NCI-H2171 (cell line): ENCODE measurements at regions not wholly inside any gene's neighbourhood (a gene's known extent, or its start where the extent isn't known, plus 50 kb on each side); places are given as distances from the start of the nearest gene placed in this dataset.

Experiments
- DNase-seq: peaks from one replicate; lab custom pipeline; 2025; lab: John Stamatoyannopoulos, UW

DNA sequence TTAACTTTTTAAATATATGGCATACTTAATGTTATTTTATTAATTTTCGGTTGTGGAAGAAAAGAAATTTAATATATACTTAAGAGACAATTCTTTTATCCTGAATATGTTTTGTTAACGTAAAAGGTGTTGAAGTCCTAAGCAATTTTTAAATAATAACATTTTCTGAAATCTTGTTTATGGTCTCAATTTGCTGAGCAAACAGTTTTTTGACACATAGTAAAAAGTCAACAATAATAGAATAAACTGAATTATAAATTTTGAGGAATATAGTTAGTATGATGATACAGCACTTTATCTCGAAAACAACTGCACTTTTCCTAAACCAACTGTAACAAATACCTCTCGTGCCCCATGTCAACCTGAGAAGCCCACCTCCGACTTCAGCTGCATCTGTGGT, 229.8 kb upstream of the TARS1 start:
- no peak for DNase-seq

DNA sequence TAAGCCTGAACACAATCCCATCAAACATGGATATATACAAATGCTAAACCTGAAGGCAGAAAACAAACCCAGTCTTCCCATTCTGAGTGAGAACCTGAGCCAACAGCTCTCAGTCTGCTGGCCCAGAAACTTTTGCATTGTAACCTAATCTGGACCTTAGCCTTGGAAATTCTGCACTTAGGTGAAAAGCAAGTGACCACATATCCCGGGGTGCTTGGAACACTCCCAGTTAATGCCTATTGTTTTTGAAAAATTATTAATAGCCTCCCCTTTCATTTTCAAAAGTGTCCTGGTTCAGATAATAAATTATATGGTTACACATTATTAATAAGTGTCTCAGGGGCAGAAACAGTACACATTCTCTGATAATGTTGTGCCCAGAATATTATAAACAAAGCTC, 228.3 kb upstream of the TARS1 start:
- DNase-seq = no peak

DNA sequence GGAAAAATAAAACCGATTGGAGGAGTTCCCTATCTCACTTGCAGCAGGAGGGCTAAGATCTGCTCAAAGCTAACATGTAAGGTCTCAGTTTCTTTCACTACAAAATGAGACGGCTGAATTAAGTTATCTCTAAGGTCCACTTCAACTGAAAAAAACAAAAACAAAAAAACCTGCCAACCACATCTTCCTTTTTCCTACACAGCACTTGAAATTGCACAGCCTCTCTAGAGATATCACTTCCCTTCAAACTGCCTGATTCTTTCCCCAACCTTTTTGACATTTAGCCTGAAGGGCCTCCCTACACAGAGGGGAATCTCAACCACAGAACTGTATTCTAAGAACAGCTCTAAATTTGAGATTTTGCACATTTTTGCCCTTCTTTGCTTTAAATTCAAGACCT, 227.9 kb upstream of the TARS1 start:
- DNase-seq = no peak

DNA sequence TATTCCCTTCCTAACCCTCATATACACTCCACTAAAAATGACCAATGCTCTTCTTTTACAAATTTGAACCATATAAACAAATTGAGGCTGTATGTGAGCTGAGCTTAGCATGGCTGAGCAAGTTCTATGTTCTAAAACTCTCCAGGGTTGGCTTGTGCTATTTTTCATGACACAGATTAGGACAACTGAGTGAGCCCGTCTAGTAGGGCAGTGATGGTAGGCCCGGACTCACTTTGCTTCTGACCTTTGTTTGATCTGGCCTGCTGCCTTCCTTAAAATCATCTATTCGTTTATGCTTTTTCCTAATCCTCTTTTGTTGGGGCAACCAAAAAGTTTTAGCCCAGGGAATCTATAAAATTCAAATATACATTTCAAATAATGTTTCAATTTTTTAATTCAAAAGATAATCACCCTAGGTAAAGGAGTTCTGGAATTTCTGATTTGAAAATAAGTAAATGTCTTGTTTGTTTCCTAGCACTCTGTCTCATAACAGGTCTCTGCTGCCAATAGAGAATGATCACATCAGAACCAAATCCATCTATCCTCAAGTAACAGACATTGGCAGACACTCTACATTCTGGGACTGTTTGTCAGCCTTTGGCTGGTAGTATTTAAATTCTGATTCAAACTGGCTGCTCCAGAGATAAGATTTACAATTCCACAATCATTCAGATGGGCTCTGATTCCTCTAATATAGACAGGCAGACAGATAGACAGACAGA, 217.0 kb upstream of the TARS1 start:
- no peak for DNase-seq

DNA sequence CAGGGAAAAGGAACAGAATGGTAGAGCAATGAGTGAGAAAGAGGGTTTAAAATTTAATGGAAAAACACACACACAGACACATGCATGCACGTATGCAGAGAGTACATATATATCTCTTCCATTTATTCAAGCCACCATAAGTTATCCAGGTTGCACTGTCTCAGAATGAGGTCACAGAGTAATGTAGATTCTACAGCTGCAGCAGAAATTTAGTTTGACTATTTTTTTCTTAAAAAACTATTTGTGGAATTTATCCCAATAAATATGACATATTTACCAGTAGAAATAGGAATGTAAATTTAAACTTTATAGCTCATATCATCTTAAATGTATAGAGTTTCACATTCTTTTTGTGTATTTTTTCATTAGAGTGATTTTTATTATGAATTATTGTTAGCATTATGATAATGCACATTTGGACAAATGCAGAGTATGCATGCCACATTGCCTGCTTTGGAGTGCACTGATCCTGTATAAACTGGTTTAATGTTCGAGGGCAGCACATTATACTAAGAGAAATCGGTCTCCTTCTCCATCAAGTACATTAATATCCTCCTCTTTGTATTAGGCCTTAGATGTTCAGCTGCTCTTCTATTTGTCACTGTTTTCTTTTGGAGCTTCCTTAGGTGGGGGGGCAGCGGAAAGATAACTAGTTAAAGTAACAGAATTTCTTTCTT, 216.3 kb upstream of the TARS1 start:
- DNase-seq = no peak

DNA sequence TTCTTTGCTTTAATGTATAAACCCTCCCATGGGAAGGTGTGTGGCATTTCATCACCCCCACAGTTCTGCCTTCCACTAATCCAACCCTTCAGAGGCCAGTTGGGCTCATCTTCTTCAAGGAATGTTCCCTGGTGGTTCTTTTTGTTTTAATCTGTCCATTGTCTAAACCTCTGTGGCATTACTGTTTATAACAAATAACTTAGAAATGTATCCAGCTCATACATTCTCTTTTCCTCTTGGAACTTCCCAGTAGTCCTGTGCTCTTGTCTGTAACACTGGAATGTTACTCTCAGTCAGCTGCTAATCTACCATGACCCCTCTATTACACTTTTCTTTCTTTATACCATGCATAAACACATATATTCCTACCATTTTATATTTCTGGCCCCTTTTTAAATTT, 213.5 kb upstream of the TARS1 start:
- no peak for DNase-seq

DNA sequence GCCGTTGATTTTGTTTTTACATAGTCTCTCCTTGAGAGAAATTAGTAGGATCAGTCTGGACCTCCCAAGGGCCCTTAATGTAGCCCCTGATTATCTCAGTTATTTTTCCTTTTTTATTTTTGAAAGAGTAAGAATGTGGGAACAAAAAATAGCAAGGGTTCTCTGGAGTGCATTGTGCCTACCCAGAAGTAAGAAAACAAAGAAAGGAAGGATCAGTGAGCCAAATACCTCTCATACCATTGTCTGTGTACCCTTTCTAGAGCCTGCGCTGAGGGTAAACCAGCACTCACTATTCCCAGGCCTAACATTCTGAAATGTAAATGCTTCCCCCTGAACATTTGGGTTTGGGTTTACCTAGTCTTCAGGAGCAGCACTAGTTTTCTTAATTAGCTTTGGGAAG, 213.0 kb upstream of the TARS1 start:
- DNase-seq = no peak

DNA sequence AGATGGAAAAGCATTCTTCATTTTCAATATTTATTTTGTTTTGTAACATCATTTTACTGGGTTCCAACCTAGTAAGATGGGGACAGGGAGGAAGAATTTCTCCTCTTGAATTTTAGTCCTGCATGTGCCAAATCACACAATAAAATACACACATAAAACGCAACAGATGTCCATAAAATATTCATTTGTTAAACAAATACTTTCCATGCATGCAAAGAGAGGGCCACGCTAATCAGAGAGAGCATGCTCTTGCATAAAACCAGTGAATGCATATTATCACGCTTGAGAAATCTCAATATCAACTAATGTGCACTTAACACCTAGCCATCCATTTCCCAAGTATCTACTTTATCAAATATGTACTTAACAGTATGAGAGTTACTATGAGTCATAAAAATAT, 212.6 kb upstream of the TARS1 start:
- DNase-seq = no peak

DNA sequence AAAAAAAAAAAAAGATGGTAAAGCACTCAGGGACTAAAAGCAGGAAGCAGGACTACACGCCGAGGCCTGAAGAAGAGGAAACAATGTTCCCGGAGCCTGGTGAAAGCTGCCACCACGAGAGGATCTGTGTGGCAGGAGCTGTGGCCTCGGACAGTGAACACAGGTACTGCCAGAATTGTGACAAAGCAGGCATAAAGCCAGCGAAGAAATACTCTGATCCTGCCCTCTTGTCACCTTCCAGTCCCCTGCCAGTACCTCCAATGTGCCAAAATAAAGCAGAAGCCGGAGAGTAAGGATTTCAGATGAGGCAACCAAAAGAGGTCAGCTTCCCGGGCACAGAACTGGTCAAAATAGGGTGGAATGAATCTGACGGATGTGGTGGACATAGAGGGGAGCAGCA, 211.5 kb upstream of the TARS1 start:
- no peak for DNase-seq

DNA sequence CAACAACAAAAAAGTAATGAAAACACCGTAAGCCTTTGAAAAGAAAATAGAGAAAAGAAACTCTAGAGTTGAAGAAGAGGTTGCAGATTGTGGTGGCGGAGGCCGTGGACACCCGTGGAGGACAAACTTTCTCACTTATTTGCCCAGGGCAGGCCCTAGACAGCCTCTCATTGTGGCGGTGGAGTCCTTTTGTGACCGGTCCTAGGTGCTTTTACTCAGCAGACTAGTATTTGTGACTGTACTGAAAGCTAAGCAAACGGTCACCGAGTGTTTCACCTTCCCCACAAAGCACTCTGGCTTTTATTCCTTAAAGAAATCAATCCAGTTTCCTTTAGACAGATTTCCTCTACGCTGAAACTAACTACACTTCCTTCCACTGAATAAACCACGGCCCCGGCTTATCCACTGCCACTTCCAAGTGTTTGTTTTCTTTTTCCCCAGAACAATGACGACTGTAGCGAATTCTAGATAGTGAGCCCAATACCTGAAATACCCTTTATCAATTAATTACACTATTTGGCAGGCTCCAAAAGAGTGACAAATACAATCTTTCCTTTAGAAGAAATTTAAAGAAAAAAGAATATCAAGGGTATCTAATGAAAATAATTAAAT, 210.2 kb upstream of the TARS1 start:
- DNase-seq = no peak

DNA sequence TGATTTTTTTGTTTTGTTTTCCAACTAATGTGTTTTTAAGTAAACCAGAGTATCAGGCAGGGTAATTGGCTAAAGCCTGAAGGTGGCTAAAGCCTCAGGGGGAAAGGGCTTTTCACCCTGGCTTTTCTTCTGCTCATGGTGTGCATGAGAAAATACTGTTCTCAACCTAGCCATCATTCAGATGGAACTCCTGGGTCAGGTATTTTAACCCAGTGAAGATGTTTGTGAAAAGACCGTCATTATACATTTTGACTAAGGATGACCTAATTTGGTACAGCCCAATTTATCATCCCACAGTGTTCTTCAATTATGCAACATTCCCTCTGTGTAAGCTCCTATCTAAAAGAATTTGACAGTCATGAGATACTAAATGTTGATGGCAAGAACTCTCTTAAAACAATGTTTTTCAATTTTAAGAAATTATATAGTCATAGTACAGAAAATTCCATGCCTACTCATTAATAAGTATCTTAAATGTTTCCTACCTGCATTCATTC, 209.5 kb upstream of the TARS1 start:
- DNase-seq = no peak

DNA sequence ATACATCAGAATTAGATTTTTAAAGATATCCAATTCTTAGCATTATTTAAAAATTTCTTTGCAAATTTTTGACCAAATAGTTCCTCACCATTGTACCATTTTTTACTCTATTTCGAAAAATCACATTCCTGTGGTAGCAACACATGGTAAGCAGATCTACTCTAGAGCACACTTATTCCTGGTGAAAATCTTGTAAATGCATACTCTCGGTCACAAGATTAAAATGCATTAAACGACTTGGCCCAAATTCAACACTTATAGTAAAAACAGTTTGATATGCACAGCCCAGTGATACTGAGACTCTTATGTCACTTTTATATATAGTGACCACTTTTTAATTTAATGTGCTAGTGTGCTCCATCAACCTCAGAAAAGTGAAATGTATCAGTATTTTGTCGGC, 208.8 kb upstream of the TARS1 start:
- DNase-seq = no peak

DNA sequence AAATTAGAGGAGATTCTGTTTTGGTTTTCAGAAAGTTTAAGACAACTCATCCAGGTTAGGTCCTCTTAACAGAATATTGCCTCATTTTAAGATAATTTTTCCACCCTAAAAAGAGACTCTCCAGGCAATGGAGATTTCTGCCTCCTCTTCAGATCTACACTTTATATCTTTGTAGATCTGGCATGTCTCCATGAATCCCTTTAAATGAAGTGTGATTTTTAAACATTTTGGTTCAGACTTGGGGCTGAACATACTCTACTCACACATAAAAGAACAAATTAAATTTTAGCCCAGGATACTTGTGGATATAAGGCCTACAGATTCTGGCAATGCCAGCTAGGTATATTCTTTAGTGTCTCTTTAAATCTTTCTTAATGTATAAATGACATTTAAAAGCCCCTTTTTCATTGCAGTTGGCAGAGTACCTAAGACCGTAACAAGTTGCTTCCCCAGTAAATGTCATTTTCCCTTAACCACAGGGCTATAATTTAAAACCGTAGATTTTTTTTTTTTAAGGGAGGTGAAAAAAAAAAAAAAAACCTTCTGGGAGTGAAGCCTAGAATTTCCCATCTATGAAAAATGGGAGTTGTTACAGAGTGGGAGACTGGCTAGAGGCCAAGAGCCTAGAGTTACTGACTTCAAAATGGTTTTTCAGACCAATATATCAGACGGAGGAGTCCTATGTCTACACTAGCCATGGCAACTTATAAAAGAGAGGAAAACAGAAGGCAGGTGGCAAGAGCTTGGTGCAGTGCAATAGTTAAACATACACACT, 207.8 kb upstream of the TARS1 start:
- DNase-seq = no peak

DNA sequence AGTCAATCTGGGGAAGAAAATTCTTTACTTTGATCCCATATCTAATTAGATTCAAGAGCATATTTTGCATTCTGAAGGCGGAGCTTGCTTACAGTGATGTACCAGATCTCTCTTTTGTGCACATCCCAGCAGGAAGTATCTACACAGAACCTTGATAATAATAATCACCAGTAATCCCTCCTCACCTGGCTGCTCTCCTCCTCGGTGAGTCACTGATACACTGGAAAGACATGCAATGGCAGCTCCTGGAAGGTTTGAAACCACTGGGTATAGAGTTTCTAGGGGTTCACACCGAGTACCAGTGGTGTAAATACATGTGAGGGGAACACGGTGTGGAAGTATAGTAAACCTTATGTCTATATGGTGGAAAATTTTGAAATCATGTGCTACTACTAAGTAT, 205.5 kb upstream of the TARS1 start:
- DNase-seq = no peak

DNA sequence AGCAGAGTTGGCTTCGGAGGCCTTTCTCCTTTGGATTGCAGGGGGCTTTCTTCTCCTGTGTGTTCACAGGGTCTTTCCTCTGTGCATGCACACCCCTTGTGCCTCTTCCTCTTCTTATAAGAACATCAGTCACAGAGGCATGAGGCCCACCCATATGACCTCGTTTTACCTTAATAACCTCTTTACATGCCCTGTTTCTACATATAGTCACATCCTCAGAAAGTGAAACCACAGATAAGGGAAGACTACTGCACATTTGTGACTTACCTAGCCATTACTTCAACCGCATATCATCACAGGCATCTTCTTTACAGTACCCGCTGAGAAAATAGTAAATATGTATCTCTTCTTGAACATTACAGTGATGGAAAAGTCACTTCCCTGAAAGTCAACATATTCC, 204.9 kb upstream of the TARS1 start:
- DNase-seq = no peak

DNA sequence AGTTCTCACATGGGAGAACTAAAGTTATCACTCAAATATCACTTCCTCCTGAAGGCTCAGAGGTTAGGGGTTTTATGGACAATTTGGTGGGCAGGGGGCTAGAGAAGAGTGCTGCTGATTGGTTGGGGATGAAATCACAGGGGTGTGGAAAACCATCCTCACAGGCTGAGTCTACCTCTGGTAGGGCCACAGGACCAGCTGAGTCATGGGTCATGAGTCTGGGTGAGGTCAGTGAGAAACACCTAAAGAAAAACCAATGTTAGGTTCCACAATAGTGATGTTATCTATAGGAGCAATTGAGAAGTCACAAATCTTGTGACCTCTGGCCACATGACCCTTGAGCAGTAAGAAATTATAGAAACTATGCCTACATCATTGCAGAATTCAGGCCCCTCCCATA, 203.3 kb upstream of the TARS1 start:
- DNase-seq = no peak

DNA sequence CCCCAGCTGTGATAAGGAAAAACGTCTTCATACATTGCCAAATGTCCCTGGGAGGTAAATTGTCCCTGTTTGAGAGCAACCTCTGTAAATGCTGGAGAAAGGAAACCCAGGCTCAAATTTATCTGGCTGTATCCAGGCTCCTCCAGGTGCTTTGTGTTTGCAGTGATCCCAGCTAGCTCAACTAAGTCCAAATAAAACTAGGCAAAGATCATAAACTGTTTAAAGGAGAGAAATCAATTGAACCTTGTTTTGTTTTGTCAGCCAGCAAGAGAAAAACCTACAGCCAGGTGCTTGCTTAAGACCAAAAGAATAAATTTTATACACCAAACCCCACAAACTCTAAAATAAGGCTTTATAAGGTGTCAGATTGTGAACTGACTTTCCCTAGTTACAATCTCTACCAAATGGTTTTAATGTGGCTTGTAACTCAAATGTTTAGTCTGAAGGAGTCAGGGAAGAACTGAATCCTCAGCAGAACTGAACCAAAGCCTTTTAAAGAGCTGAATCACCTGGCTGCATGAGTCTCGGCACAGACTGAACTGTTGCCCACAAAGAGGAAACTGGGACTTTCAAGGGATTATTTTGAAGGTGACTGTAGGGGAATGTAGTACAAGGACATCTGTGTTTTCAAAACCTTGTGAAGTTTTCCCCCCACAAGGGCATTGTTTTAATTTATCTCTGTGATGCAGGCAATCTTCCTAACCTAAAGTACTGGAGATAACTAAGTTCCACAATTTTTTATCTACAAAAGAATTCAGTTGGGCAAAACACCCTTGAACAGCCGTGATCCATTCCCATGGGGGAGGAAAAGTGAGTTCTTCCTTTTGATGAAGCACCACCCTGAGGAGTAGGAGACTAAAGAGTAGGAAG, 201.7 kb upstream of the TARS1 start:
- no peak for DNase-seq

DNA sequence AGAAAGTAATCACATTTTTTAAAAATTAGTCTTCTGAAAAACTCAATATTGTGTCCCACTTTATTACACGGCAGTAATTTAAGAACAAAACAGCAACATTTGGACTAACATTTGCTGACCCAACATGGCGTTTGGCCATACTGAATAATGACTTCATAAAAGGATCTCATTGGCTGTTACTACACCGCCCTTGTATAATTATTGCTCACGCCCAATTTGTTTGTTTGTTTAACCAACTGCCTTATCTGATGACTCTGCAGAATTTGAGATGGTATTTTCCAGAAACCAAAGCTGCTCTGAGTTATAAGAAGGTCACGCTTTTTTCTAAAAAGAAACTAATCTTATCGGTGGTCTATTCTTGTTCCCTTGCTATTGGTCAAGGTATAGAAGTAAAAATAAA, 200.2 kb upstream of the TARS1 start:
- DNase-seq = no peak

DNA sequence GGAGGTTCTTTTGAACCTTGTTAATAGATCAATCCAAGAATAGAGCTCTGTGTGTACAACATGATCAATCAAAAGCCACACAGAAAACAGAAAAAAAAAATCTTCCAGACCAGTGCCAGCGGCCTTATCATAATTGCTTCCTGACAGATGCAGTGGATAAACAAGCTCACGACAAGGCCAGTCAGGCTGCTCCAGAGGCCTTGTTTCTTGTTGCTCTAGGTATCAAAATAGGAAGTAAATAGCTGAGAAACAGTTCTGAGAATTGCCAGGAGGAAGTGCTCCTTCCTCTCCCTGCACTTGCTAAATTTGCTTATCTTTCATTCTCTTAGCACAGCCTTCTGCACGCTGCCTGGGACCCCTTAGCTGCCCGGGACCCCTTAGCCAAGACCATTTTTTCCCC, 199.0 kb upstream of the TARS1 start:
- no peak for DNase-seq

DNA sequence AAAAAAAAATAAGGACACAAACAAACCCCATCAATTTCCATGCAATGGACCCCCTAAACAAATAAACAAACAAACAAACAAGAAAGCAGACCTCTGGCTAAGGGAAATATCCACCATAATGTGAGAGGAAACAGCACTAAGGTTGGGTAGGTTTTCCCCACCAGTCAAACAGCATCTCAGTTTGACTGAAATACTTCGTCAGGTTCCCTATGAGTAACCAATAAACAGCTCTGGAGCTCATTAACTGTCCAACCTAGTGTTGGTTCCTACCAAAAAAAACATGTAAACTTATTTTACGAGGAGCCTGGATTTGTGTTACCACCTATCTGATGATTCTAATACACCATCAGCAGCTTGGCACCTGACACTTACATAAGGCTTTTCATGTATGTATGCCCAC, 198.5 kb upstream of the TARS1 start:
- no peak for DNase-seq

DNA sequence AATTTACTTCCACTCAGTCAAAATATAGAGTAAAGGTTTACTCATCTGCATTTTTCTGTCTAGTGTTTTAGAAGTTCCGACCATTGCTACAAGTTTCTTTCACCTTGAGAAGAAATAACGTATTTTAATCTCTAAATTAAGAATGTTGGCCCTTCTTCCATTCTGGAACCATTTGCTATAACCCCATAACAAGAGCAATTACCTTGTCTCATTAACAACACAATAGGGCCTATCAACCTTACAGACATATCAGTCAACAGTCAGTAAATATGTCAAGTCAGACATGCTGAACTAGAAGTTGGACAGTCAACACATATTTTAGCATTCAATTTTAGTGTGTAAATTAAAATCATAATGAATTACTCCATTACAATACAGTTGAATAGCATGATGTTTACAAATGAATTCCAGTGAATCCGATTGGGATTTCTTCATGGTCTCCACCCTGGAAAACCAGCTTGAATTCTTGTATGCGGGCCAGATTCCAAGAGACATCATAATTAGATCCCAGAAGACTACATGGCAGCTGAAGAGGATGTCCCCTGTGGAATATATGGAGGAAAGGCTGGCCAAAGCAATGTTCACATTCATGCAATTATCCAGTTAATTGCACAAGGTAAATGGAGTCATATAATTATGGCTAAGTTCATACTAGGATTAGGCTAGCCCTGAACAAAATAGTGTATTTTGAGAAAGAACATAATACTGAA, 196.2 kb upstream of the TARS1 start:
- DNase-seq = no peak
